Loucy (cell line): ENCODE measurements at regions not wholly inside any gene's neighbourhood (a gene's known extent, or its start where the extent isn't known, plus 50 kb on each side); places are given as distances from the start of the nearest gene placed in this dataset.
A peak's percentile ranks its signal among the peaks of the same experiment; 100 is the strongest.

Source experiments
- H2AFZ ChIP-seq: fragments of 200-600 bp; sonication (generic); 2 replicates; pipeline ENCODE4 v1.6.0; 2016; ENCODE audit warnings: antibody characterized with exemption, mild to moderate bottlenecking, low read length, moderate library complexity
- H3F3A ChIP-seq: fragments of 200-600 bp; 2 replicates; pipeline ENCODE4 v1.6.0; 2016; ENCODE audit warnings: antibody characterized with exemption, low read depth, mild to moderate bottlenecking
- H3K27me3 ChIP-seq: fragments of 200-600 bp; sonication (generic); 2 replicates; pipeline ENCODE4 v1.6.1; 2014; ENCODE audit warnings: low read length, mild to moderate bottlenecking; ENCODE audit not compliant: insufficient read depth, poor library complexity, severe bottlenecking
- H3K36me3 ChIP-seq: fragments of 200-600 bp; sonication (generic); 2 replicates; pipeline ENCODE4 v1.6.1; 2016; ENCODE audit warnings: low read length; ENCODE audit not compliant: insufficient read depth
- H3K4me1 ChIP-seq: fragments of 200-600 bp; sonication (generic); 2 replicates; pipeline ENCODE4 v1.5.1; 2014; ENCODE audit warnings: low read length, mild to moderate bottlenecking; ENCODE audit not compliant: insufficient read depth, poor library complexity, severe bottlenecking
- H3K4me2 ChIP-seq: fragments of 200-600 bp; sonication (generic); 2 replicates; pipeline ENCODE4 v1.6.0; 2014; ENCODE audit warnings: antibody characterized with exemption, low read length, low read depth, mild to moderate bottlenecking; ENCODE audit not compliant: poor library complexity, severe bottlenecking
- H3K4me3 ChIP-seq: fragments of 200-600 bp; sonication (generic); 2 replicates; pipeline ENCODE4 v1.5.1; 2014; ENCODE audit warnings: low read length, mild to moderate bottlenecking, mixed read lengths; ENCODE audit not compliant: poor library complexity, severe bottlenecking
- H3K79me2 ChIP-seq: fragments of 200-600 bp; sonication (generic); 2 replicates; pipeline ENCODE4 v1.6.1; 2014; ENCODE audit warnings: low read length; ENCODE audit not compliant: insufficient read depth
- H3K9ac ChIP-seq: fragments of 200-600 bp; sonication (generic); 2 replicates; pipeline ENCODE4 v1.6.0; 2014; ENCODE audit warnings: mild to moderate bottlenecking, low read depth, low read length, moderate library complexity; ENCODE audit not compliant: poor library complexity, severe bottlenecking
- H3K9me2 ChIP-seq: fragments of 200-600 bp; sonication (generic); replicated peaks from 2 replicates; pipeline ENCODE4 v1.6.1; 2016; ENCODE audit warnings: low read depth, low read length, mixed read lengths
- H3K9me3 ChIP-seq: fragments of 200-600 bp; sonication (generic); 2 replicates; pipeline ENCODE4 v1.6.1; 2014; ENCODE audit warnings: mild to moderate bottlenecking, antibody characterized with exemption, low read length, low read depth; ENCODE audit not compliant: insufficient read depth
- H4K20me1 ChIP-seq: fragments of 200-600 bp; sonication (generic); 2 replicates; pipeline ENCODE4 v1.6.0; 2014; ENCODE audit warnings: antibody characterized with exemption, low read length, mild to moderate bottlenecking; ENCODE audit not compliant: insufficient read depth, poor library complexity, severe bottlenecking
- EZH2phosphoT487 ChIP-seq: fragments of 200-600 bp; IDR thresholded peaks from 2 replicates; pipeline ENCODE4 v1.6.1; 2018; ENCODE audit warnings: antibody characterized with exemption, mild to moderate bottlenecking, moderate library complexity, borderline replicate concordance
- TF ChIP-seq, protein P1 (sequence below): fragments of 200-600 bp; sonication (generic); conservative IDR thresholded peaks from 2 replicates; pipeline ENCODE4 v1.5.1; 2014; ENCODE audit warnings: mild to moderate bottlenecking, antibody characterized with exemption, low read length

- no peaks in the 10 kb centered on the region for H3K9me3 ChIP-seq
- no peak overlapping the region for H3K4me2 ChIP-seq
- no peak for TF ChIP-seq EZH2phosphoT487
- TF ChIP-seq, protein P1, sequence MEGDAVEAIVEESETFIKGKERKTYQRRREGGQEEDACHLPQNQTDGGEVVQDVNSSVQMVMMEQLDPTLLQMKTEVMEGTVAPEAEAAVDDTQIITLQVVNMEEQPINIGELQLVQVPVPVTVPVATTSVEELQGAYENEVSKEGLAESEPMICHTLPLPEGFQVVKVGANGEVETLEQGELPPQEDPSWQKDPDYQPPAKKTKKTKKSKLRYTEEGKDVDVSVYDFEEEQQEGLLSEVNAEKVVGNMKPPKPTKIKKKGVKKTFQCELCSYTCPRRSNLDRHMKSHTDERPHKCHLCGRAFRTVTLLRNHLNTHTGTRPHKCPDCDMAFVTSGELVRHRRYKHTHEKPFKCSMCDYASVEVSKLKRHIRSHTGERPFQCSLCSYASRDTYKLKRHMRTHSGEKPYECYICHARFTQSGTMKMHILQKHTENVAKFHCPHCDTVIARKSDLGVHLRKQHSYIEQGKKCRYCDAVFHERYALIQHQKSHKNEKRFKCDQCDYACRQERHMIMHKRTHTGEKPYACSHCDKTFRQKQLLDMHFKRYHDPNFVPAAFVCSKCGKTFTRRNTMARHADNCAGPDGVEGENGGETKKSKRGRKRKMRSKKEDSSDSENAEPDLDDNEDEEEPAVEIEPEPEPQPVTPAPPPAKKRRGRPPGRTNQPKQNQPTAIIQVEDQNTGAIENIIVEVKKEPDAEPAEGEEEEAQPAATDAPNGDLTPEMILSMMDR = peak; percentile 86
- no peaks in the 10 kb centered on the region for H3K9me2 ChIP-seq
- peak overlapping the region; percentile 64; the same call in 1 of the 2 replicates for H2AFZ ChIP-seq
- no peaks in the 10 kb centered on the region for H3F3A ChIP-seq
- no peaks in the 10 kb centered on the region for H3K79me2 ChIP-seq
- H3K36me3 ChIP-seq = no peaks in the 10 kb centered on the region
- H3K4me3 ChIP-seq = no peak overlapping the region
- no peaks in the 10 kb centered on the region for H3K27me3 ChIP-seq
- peaks cover 3% of the 10 kb centered on the region for H3K4me1 ChIP-seq
- H4K20me1 ChIP-seq = no peaks in the 10 kb centered on the region
- no peak overlapping the region for H3K9ac ChIP-seq
Measured at GRCh38 chr4:170990989-170991589, 822.1 kb upstream of the GALNTL6 start.

DNA sequence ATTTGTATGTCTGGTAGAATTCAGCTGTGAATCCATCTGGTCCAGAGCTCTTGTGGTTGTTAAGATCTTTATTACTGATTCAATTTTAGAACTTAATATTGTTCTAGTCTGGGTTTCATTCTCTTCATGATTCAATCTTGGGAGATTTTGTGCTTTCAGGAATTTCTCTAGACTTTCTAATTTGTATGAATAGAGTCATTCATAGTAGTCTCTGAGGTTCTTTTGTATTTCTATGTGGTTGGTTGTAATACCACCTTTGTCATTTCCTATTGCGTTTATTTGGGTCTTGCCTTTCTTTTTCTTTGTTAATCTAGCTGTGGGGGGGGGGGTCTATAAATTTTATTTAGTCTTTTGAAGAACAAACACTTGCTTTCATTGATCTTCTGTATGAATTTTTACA lies 824.8 kb upstream of the GALNTL6 start:
- TF ChIP-seq, protein P1 = no peak
- TF ChIP-seq EZH2phosphoT487 = no peak
- no peaks in the 10 kb centered on the region for H4K20me1 ChIP-seq
- H3F3A ChIP-seq = no peaks in the 10 kb centered on the region
- H3K9me2 ChIP-seq = no peaks in the 10 kb centered on the region
- peaks cover 3% of the 10 kb centered on the region for H3K4me1 ChIP-seq
- H2AFZ ChIP-seq = no peak overlapping the region; the same call in 1 of the 2 replicates
- no peaks in the 10 kb centered on the region for H3K27me3 ChIP-seq
- H3K9me3 ChIP-seq = no peaks in the 10 kb centered on the region
- no peak overlapping the region for H3K4me2 ChIP-seq
- H3K79me2 ChIP-seq = no peaks in the 10 kb centered on the region
- no peaks in the 10 kb centered on the region for H3K36me3 ChIP-seq
- no peak overlapping the region for H3K4me3 ChIP-seq
- no peak overlapping the region for H3K9ac ChIP-seq

DNA sequence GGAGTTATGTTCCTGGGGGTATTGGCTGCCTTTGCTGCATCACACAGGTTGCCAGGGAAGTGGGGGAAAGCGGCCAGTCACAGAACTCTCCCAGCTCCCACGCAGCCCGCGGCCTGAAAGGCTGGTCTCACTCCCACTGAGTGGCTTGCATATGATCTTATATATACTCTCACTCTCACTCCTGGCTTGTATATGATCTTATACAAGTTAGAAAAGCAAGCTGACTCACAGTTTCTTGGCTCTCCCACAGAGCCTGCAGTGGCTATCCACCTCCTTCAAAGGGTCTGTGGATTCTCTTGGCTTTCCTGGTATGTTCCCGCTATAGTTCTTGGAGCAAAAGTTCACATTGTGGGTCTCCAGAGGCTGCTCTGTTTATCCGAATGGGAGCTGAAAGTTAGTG lies 833.5 kb upstream of the GALNTL6 start:
- Histone ChIP-seq H3K4me3 (no peak overlapping the region), H3K4me2 (no peak overlapping the region), H3K36me3 (no peaks in the 10 kb centered on the region), H3K9me2 (no peaks in the 10 kb centered on the region), H3K4me1 (no peaks in the 10 kb centered on the region), H3K9me3 (no peaks in the 10 kb centered on the region), H3K79me2 (no peaks in the 10 kb centered on the region), H2AFZ (no peak overlapping the region), H3K27me3 (no peaks in the 10 kb centered on the region), H4K20me1 (no peaks in the 10 kb centered on the region), H3K9ac (no peak overlapping the region), H3F3A (no peaks in the 10 kb centered on the region)
- TF ChIP-seq EZH2phosphoT487 = no peak
- TF ChIP-seq, protein P1 = no peak
